ENCODE measurements at regions not wholly inside any gene's neighbourhood (a gene's known extent, or its start where the extent isn't known, plus 50 kb on each side); places are given as distances from the start of the nearest gene placed in this dataset.

- Histone ChIP-seq H3K27ac (ENCODE audit: insufficient read depth, low read length, poor library complexity, severe bottlenecking) (no peak overlapping the region), H3K4me3 (ENCODE audit: insufficient read depth, low read depth, low read length, poor library complexity, severe bottlenecking) (no peak overlapping the region), H3K27me3 (replicated peaks; ENCODE audit: control insufficient read depth, insufficient read depth, low read length, poor library complexity, severe bottlenecking) (no peaks in the 10 kb centered on the region), H3K36me3 (ENCODE audit: control insufficient read depth, insufficient read depth, low read length) (no peaks in the 10 kb centered on the region), H3K9me3 (ENCODE audit: control insufficient read depth, low read length) (no peaks in the 10 kb centered on the region), H3K4me1 (ENCODE audit: control insufficient read depth, insufficient read depth, low read length, poor library complexity, severe bottlenecking) (no peaks in the 10 kb centered on the region)
- DNase-seq, result no peak
Observed at GRCh38 chr1:29984166-29984861, 739.1 kb downstream of the MATN1 start.

- Histone ChIP-seq H3K4me3 (ENCODE audit: insufficient read depth, low read depth, low read length, poor library complexity, severe bottlenecking) (no peak overlapping the region), H3K9me3 (ENCODE audit: control insufficient read depth, low read length) (no peaks in the 10 kb centered on the region), H3K27ac (ENCODE audit: insufficient read depth, low read length, poor library complexity, severe bottlenecking) (no peak overlapping the region), H3K27me3 (replicated peaks; ENCODE audit: control insufficient read depth, insufficient read depth, low read length, poor library complexity, severe bottlenecking) (no peaks in the 10 kb centered on the region), H3K36me3 (ENCODE audit: control insufficient read depth, insufficient read depth, low read length) (no peaks in the 10 kb centered on the region), H3K4me1 (ENCODE audit: control insufficient read depth, insufficient read depth, low read length, poor library complexity, severe bottlenecking) (no peaks in the 10 kb centered on the region)
- no peak for DNase-seq
Observed at GRCh38 chr1:29983321-29983720, 740.1 kb downstream of the MATN1 start.

- H3K27ac ChIP-seq (ENCODE audit: insufficient read depth, low read length, poor library complexity, severe bottlenecking), result no peak overlapping the region
- no peaks in the 10 kb centered on the region for H3K4me1 ChIP-seq (ENCODE audit: control insufficient read depth, insufficient read depth, low read length, poor library complexity, severe bottlenecking)
- peaks cover 5% of the 10 kb centered on the region for H3K9me3 ChIP-seq (ENCODE audit: control insufficient read depth, low read length)
- H3K27me3 ChIP-seq (replicated peaks; ENCODE audit: control insufficient read depth, insufficient read depth, low read length, poor library complexity, severe bottlenecking), result no peaks in the 10 kb centered on the region
- H3K36me3 ChIP-seq (ENCODE audit: control insufficient read depth, insufficient read depth, low read length), result no peaks in the 10 kb centered on the region
- H3K4me3 ChIP-seq (ENCODE audit: insufficient read depth, low read depth, low read length, poor library complexity, severe bottlenecking), result no peak overlapping the region
- no peak for DNase-seq
Observed at GRCh38 chr1:29981586-29982239, 741.7 kb downstream of the MATN1 start.

- DNase-seq, result no peak
- Histone ChIP-seq H3K4me3 (ENCODE audit: insufficient read depth, low read depth, low read length, poor library complexity, severe bottlenecking) (no peak overlapping the region), H3K27ac (ENCODE audit: insufficient read depth, low read length, poor library complexity, severe bottlenecking) (no peak overlapping the region), H3K27me3 (replicated peaks; ENCODE audit: control insufficient read depth, insufficient read depth, low read length, poor library complexity, severe bottlenecking) (no peaks in the 10 kb centered on the region), H3K36me3 (ENCODE audit: control insufficient read depth, insufficient read depth, low read length) (no peaks in the 10 kb centered on the region), H3K9me3 (ENCODE audit: control insufficient read depth, low read length) (peaks cover 5% of the 10 kb centered on the region), H3K4me1 (ENCODE audit: control insufficient read depth, insufficient read depth, low read length, poor library complexity, severe bottlenecking) (no peaks in the 10 kb centered on the region)
Observed at GRCh38 chr1:29977550-29977949, 741.2 kb downstream of the PTPRU start.

GRCh38 chr1:29975036-29975694 lies 738.8 kb downstream of the PTPRU start:
- Histone ChIP-seq H3K27ac (ENCODE audit: insufficient read depth, low read length, poor library complexity, severe bottlenecking) (no peak overlapping the region), H3K4me3 (ENCODE audit: insufficient read depth, low read depth, low read length, poor library complexity, severe bottlenecking) (no peak overlapping the region), H3K27me3 (replicated peaks; ENCODE audit: control insufficient read depth, insufficient read depth, low read length, poor library complexity, severe bottlenecking) (no peaks in the 10 kb centered on the region), H3K9me3 (ENCODE audit: control insufficient read depth, low read length) (peaks cover 5% of the 10 kb centered on the region), H3K36me3 (ENCODE audit: control insufficient read depth, insufficient read depth, low read length) (no peaks in the 10 kb centered on the region), H3K4me1 (ENCODE audit: control insufficient read depth, insufficient read depth, low read length, poor library complexity, severe bottlenecking) (no peaks in the 10 kb centered on the region)
- DNase-seq, result no peak

GRCh38 chr1:29974316-29974724 lies 738.0 kb downstream of the PTPRU start:
- Histone ChIP-seq H3K4me3 (ENCODE audit: insufficient read depth, low read depth, low read length, poor library complexity, severe bottlenecking) (no peak overlapping the region), H3K27ac (ENCODE audit: insufficient read depth, low read length, poor library complexity, severe bottlenecking) (no peak overlapping the region), H3K9me3 (ENCODE audit: control insufficient read depth, low read length) (peaks cover 5% of the 10 kb centered on the region), H3K27me3 (replicated peaks; ENCODE audit: control insufficient read depth, insufficient read depth, low read length, poor library complexity, severe bottlenecking) (no peaks in the 10 kb centered on the region), H3K36me3 (ENCODE audit: control insufficient read depth, insufficient read depth, low read length) (no peaks in the 10 kb centered on the region), H3K4me1 (ENCODE audit: control insufficient read depth, insufficient read depth, low read length, poor library complexity, severe bottlenecking) (no peaks in the 10 kb centered on the region)
- DNase-seq, result no peak

- H3K4me1 ChIP-seq (ENCODE audit: control insufficient read depth, insufficient read depth, low read length, poor library complexity, severe bottlenecking), result no peaks in the 10 kb centered on the region
- H3K27me3 ChIP-seq (replicated peaks; ENCODE audit: control insufficient read depth, insufficient read depth, low read length, poor library complexity, severe bottlenecking), result no peaks in the 10 kb centered on the region
- no peaks in the 10 kb centered on the region for H3K36me3 ChIP-seq (ENCODE audit: control insufficient read depth, insufficient read depth, low read length)
- H3K27ac ChIP-seq (ENCODE audit: insufficient read depth, low read length, poor library complexity, severe bottlenecking), result no peak overlapping the region
- DNase-seq, result no peak
- no peak overlapping the region for H3K4me3 ChIP-seq (ENCODE audit: insufficient read depth, low read depth, low read length, poor library complexity, severe bottlenecking)
- peaks cover 5% of the 10 kb centered on the region for H3K9me3 ChIP-seq (ENCODE audit: control insufficient read depth, low read length)
Observed at GRCh38 chr1:29973406-29973805, 737.1 kb downstream of the PTPRU start.

- Histone ChIP-seq H3K4me1 (ENCODE audit: control insufficient read depth, insufficient read depth, low read length, poor library complexity, severe bottlenecking) (no peaks in the 10 kb centered on the region), H3K4me3 (ENCODE audit: insufficient read depth, low read depth, low read length, poor library complexity, severe bottlenecking) (no peak overlapping the region), H3K9me3 (ENCODE audit: control insufficient read depth, low read length) (peaks cover 3% of the 10 kb centered on the region), H3K27ac (ENCODE audit: insufficient read depth, low read length, poor library complexity, severe bottlenecking) (no peak overlapping the region), H3K27me3 (replicated peaks; ENCODE audit: control insufficient read depth, insufficient read depth, low read length, poor library complexity, severe bottlenecking) (no peaks in the 10 kb centered on the region), H3K36me3 (ENCODE audit: control insufficient read depth, insufficient read depth, low read length) (no peaks in the 10 kb centered on the region)
- no peak for DNase-seq
Observed at GRCh38 chr1:29972421-29973053, 736.2 kb downstream of the PTPRU start.

- H3K36me3 ChIP-seq (ENCODE audit: control insufficient read depth, insufficient read depth, low read length), result no peaks in the 10 kb centered on the region
- no peaks in the 10 kb centered on the region for H3K4me1 ChIP-seq (ENCODE audit: control insufficient read depth, insufficient read depth, low read length, poor library complexity, severe bottlenecking)
- H3K9me3 ChIP-seq (ENCODE audit: control insufficient read depth, low read length), result no peaks in the 10 kb centered on the region
- H3K27ac ChIP-seq (ENCODE audit: insufficient read depth, low read length, poor library complexity, severe bottlenecking), result no peak overlapping the region
- no peak for DNase-seq
- no peak overlapping the region for H3K4me3 ChIP-seq (ENCODE audit: insufficient read depth, low read depth, low read length, poor library complexity, severe bottlenecking)
- H3K27me3 ChIP-seq (replicated peaks; ENCODE audit: control insufficient read depth, insufficient read depth, low read length, poor library complexity, severe bottlenecking), result no peaks in the 10 kb centered on the region
Observed at GRCh38 chr1:29971703-29972102, 735.4 kb downstream of the PTPRU start.
